H9 (cell line): ENCODE measurements at regions not wholly inside any gene's neighbourhood (a gene's known extent, or its start where the extent isn't known, plus 50 kb on each side); places are given as distances from the start of the nearest gene placed in this dataset.

Source experiments
- DNase-seq: peaks from one replicate; pipeline ENCODE4 v3.0.0-alpha.2; 2017
- H2AFZ ChIP-seq: one replicate; pipeline ENCODE4 v1.6.1; 2013; ENCODE audit warnings: mild to moderate bottlenecking, low read length, control low read depth, moderate library complexity
- H2AK5ac ChIP-seq: 2 replicates; pipeline ENCODE4 v1.6.1; 2013; ENCODE audit warnings: low read length, control low read depth, mixed read lengths; ENCODE audit not compliant: insufficient read length
- H2BK120ac ChIP-seq: one replicate; pipeline ENCODE4 v1.6.1; 2013; ENCODE audit warnings: low read depth, mild to moderate bottlenecking, low read length, control low read depth, inconsistent platforms; ENCODE audit not compliant: poor library complexity, severe bottlenecking
- H2BK12ac ChIP-seq: 2 replicates; pipeline ENCODE4 v1.6.1; 2013; ENCODE audit warnings: low read length, control low read depth, mixed read lengths, low read depth; ENCODE audit not compliant: insufficient read length
- H2BK15ac ChIP-seq: 2 replicates; pipeline ENCODE4 v1.6.1; 2013; ENCODE audit warnings: low read depth, low read length, control low read depth
- H2BK20ac ChIP-seq: one replicate; pipeline ENCODE4 v1.6.1; 2013; ENCODE audit warnings: low read depth, mild to moderate bottlenecking, low read length, control low read depth, inconsistent platforms; ENCODE audit not compliant: poor library complexity, severe bottlenecking
- H2BK5ac ChIP-seq: 2 replicates; pipeline ENCODE4 v1.6.1; 2013; ENCODE audit warnings: low read length, control low read depth, mixed read lengths; ENCODE audit not compliant: insufficient read length
- H3K14ac ChIP-seq: 2 replicates; pipeline ENCODE4 v1.6.1; 2013; ENCODE audit warnings: low read length, control low read depth; ENCODE audit not compliant: insufficient read depth
- H3K18ac ChIP-seq: 2 replicates; pipeline ENCODE4 v1.6.1; 2013; ENCODE audit warnings: low read depth, mild to moderate bottlenecking, mixed read lengths, low read length, control low read depth; ENCODE audit not compliant: insufficient read length
- H3K23ac ChIP-seq: 2 replicates; pipeline ENCODE4 v1.6.1; 2013; ENCODE audit warnings: low read length, control low read depth, mixed read lengths, low read depth; ENCODE audit not compliant: insufficient read length
- H3K23me2 ChIP-seq: 2 replicates; pipeline ENCODE4 v1.6.1; 2013; ENCODE audit warnings: low read depth, mild to moderate bottlenecking, mixed read lengths, low read length, control low read depth; ENCODE audit not compliant: insufficient read length, poor library complexity, severe bottlenecking
- H3K27ac ChIP-seq: 2 replicates; pipeline ENCODE4 v1.5.1; 2013; ENCODE audit warnings: low read length, control low read depth, mixed read lengths, low read depth; ENCODE audit not compliant: insufficient read length
- H3K27me3 ChIP-seq: 2 replicates; pipeline ENCODE4 v1.6.1; 2013; ENCODE audit warnings: low read length, control low read depth, inconsistent platforms; ENCODE audit not compliant: insufficient read depth
- H3K4ac ChIP-seq: 2 replicates; pipeline ENCODE4 v1.6.1; 2013; ENCODE audit warnings: low read depth, mild to moderate bottlenecking, control low read depth, inconsistent platforms, low read length, moderate library complexity
- H3K4me1 ChIP-seq: 2 replicates; pipeline ENCODE4 v1.6.1; 2013; ENCODE audit warnings: low read length, control low read depth, inconsistent platforms; ENCODE audit not compliant: insufficient read depth
- H3K4me2 ChIP-seq: 2 replicates; pipeline ENCODE4 v1.6.1; 2013; ENCODE audit warnings: low read length, control low read depth, mixed read lengths; ENCODE audit not compliant: insufficient read length, insufficient read depth
- H3K56ac ChIP-seq: 2 replicates; pipeline ENCODE4 v1.6.1; 2013; ENCODE audit warnings: low read depth, mild to moderate bottlenecking, mixed read lengths, low read length, control low read depth; ENCODE audit not compliant: insufficient read length
- H3K79me1 ChIP-seq: 2 replicates; pipeline ENCODE4 v1.6.1; 2013; ENCODE audit warnings: low read depth, mild to moderate bottlenecking, moderate library complexity, low read length, control low read depth, inconsistent platforms; ENCODE audit not compliant: insufficient read depth, poor library complexity, severe bottlenecking
- H3K79me2 ChIP-seq: 2 replicates; pipeline ENCODE4 v1.6.1; 2013; ENCODE audit warnings: low read length, control low read depth, inconsistent platforms; ENCODE audit not compliant: insufficient read depth
- H3K9ac ChIP-seq: 2 replicates; pipeline ENCODE4 v1.6.1; 2013; ENCODE audit warnings: low read length, control low read depth, mixed read lengths; ENCODE audit not compliant: insufficient read length; ENCODE audit errors: extremely low read depth
- H3K9me3 ChIP-seq: one replicate; pipeline ENCODE4 v1.6.1; 2013; ENCODE audit warnings: low read depth, low read length, inconsistent platforms; ENCODE audit not compliant: control insufficient read depth
- H3T11ph ChIP-seq: one replicate; pipeline ENCODE4 v1.6.1; 2013; ENCODE audit warnings: mild to moderate bottlenecking, low read length, control low read depth, inconsistent platforms
- H4K20me1 ChIP-seq: one replicate; pipeline ENCODE4 v1.6.1; 2013; ENCODE audit not compliant: control insufficient read depth, insufficient read length, insufficient read depth
- H4K5ac ChIP-seq: 2 replicates; pipeline ENCODE4 v1.6.1; 2013; ENCODE audit warnings: low read depth, mild to moderate bottlenecking, mixed read lengths, low read length, control low read depth; ENCODE audit not compliant: insufficient read length
- H4K8ac ChIP-seq: replicated peaks from 2 replicates; pipeline ENCODE4 v1.6.1; 2013; ENCODE audit warnings: low read length, control low read depth, mixed read lengths, low read depth; ENCODE audit not compliant: insufficient read length
- H4K91ac ChIP-seq: 2 replicates; pipeline ENCODE4 v1.6.1; 2013; ENCODE audit warnings: low read depth, mild to moderate bottlenecking, moderate library complexity, mixed read lengths, low read length, control low read depth; ENCODE audit not compliant: insufficient read length
- H3K27ac Mint-ChIP-seq, 3 experiments: 2 replicates in 2 of 3; 3 replicates in 1 of 3; pipeline ENCODE4 v1.8.0; 2020 to 2021; ENCODE audit warnings: mixed read lengths in 3 of 3, mild to moderate bottlenecking in 1 of 3, moderate library complexity in 1 of 3
- H3K27me3 Mint-ChIP-seq: 2 replicates; pipeline ENCODE4 v1.8.0; 2021; ENCODE audit warnings: low read depth, mild to moderate bottlenecking, moderate library complexity, mixed read lengths
- H3K36me3 Mint-ChIP-seq, 3 experiments: 2 replicates in 2 of 3; 3 replicates in 1 of 3; pipeline ENCODE4 v1.8.0; 2020 to 2021; ENCODE audit warnings: low read depth in 3 of 3, mixed read lengths in 3 of 3; ENCODE audit not compliant: insufficient read depth in 1 of 3
- H3K4me1 Mint-ChIP-seq, 2 experiments: 2 replicates each; pipeline ENCODE4 v1.8.0; 2020; ENCODE audit warnings: mixed read lengths in 2 of 2
- H3K4me3 Mint-ChIP-seq, 2 experiments: 2 replicates in 1 of 2; 3 replicates in 1 of 2; pipeline ENCODE4 v1.8.0; 2020 to 2021; ENCODE audit warnings: mild to moderate bottlenecking in 2 of 2, mixed read lengths in 2 of 2, moderate library complexity in 1 of 2
- H3K9me3 Mint-ChIP-seq, 2 experiments: 2 replicates in 1 of 2; 3 replicates in 1 of 2; pipeline ENCODE4 v1.8.0; 2020; ENCODE audit warnings: mild to moderate bottlenecking in 2 of 2, mixed read lengths in 2 of 2, moderate library complexity in 1 of 2
- CTCF ChIP-seq: fragments of 200-600 bp; sonication (generic); conservative IDR thresholded peaks from 3 replicates; pipeline ENCODE4 v1.8.0; 2021; ENCODE audit warnings: antibody characterized with exemption, mild to moderate bottlenecking
- WGBS: extraction: QIAGEN DNeasy Blood & Tissue Kit; methylation state at CpG from one replicate; pipeline ENCODE4 v1.1.7; 2013; ENCODE audit warnings: missing lambda C conversion rate, low lambda C conversion rate, mixed read lengths; ENCODE audit not compliant: insufficient read length; ENCODE audit errors: extremely low coverage; 5-methylcytosine and 5-hydroxymethylcytosine counted together

- H2BK120ac ChIP-seq: no peak overlapping the region
- no CpG with 5 or more reads among the region's 2 CpGs for WGBS
- no peak overlapping the region for H3K27ac Mint-ChIP-seq
Observed at GRCh38 chr12:94856324-94856723, 147.2 kb downstream of the NDUFA12 start.

More at GRCh38 chr12:94856324-94856723, 147.2 kb downstream of the NDUFA12 start:
- H3K4me2 ChIP-seq: no peak overlapping the region
- H2BK20ac ChIP-seq: no peak overlapping the region
- H3T11ph ChIP-seq: no peak overlapping the region
- no peak overlapping the region for H2AFZ ChIP-seq
- H3K9me3 Mint-ChIP-seq: no peaks in the 10 kb centered on the region
- no peak overlapping the region for H2BK12ac ChIP-seq
- no peak overlapping the region for H3K14ac ChIP-seq
- H2AK5ac ChIP-seq: no peak overlapping the region
- H3K23ac ChIP-seq: no peak overlapping the region
- H3K27me3 ChIP-seq: no peaks in the 10 kb centered on the region
- H3K27ac ChIP-seq: no peak overlapping the region
- no peaks in the 10 kb centered on the region for H3K79me1 ChIP-seq
- H4K20me1 ChIP-seq: no peaks in the 10 kb centered on the region
- no peak overlapping the region for H3K9ac ChIP-seq
- no peak overlapping the region for H2BK15ac ChIP-seq
- no peak overlapping the region for H2BK5ac ChIP-seq
- H3K27me3 Mint-ChIP-seq: no peaks in the 10 kb centered on the region
- no peaks in the 10 kb centered on the region for H3K79me2 ChIP-seq
- H4K8ac ChIP-seq: no peak overlapping the region
- no peak overlapping the region for H3K4ac ChIP-seq
- no peak overlapping the region for H4K5ac ChIP-seq
- no peak overlapping the region for H3K56ac ChIP-seq
- H3K18ac ChIP-seq: no peak overlapping the region
- H3K9me3 ChIP-seq: no peaks in the 10 kb centered on the region
- no peak for TF ChIP-seq CTCF
- H4K91ac ChIP-seq: no peak overlapping the region
- no peak for DNase-seq
- no peaks in the 10 kb centered on the region for H3K4me1 Mint-ChIP-seq
- no peaks in the 10 kb centered on the region for H3K23me2 ChIP-seq
- no peaks in the 10 kb centered on the region for H3K4me1 ChIP-seq
- no peaks in the 10 kb centered on the region for H3K36me3 Mint-ChIP-seq
- H3K4me3 Mint-ChIP-seq: no peak overlapping the region
